HG03469 (cell line): ENCODE measurements at regions not wholly inside any gene's neighbourhood (a gene's known extent, or its start where the extent isn't known, plus 50 kb on each side); places are given as distances from the start of the nearest gene placed in this dataset.

Experiments
- ATAC-seq: cut with Tn5 transposase; IDR thresholded peaks from one replicate; pipeline ENCODE4 v1.9.1; 2021; ENCODE audit warnings: mild to moderate bottlenecking, moderate library complexity, moderate number of reproducible peaks; ENCODE audit not compliant: unreplicated experiment

- no peak for ATAC-seq
Observed at GRCh38 chr1:8267307-8267706, 50.6 kb upstream of the SLC45A1 start.

- no peak for ATAC-seq
Observed at GRCh38 chr1:8266436-8267165, 51.3 kb upstream of the SLC45A1 start.

- no peak for ATAC-seq
Observed at GRCh38 chr1:8263791-8264190, 54.1 kb upstream of the SLC45A1 start.

- ATAC-seq, result no peak
Observed at GRCh38 chr1:8261398-8261762, 56.5 kb upstream of the SLC45A1 start.

GRCh38 chr1:8259498-8260290, 58.2 kb upstream of the SLC45A1 start:
- ATAC-seq, result no peak

- ATAC-seq, result no peak
Observed at GRCh38 chr1:8257621-8258020, 60.3 kb upstream of the SLC45A1 start.

GRCh38 chr1:8256321-8256720, 61.6 kb upstream of the SLC45A1 start:
- no peak for ATAC-seq

GRCh38 chr1:8255712-8256111, 62.2 kb upstream of the SLC45A1 start:
- no peak for ATAC-seq

- ATAC-seq, result no peak
Observed at GRCh38 chr1:8252266-8252951, 65.5 kb upstream of the SLC45A1 start.

GRCh38 chr1:8251635-8252034, 66.3 kb upstream of the SLC45A1 start:
- no peak for ATAC-seq

- no peak for ATAC-seq
Observed at GRCh38 chr1:8249838-8250237, 68.1 kb upstream of the SLC45A1 start.

GRCh38 chr1:8247811-8248436, 70.0 kb upstream of the SLC45A1 start:
- ATAC-seq, result no peak

GRCh38 chr1:8244304-8244703, 73.6 kb upstream of the SLC45A1 start:
- no peak for ATAC-seq

GRCh38 chr1:8242498-8242897, 75.4 kb upstream of the SLC45A1 start:
- ATAC-seq, result no peak

- no peak for ATAC-seq
Observed at GRCh38 chr1:8241417-8242014, 76.4 kb upstream of the SLC45A1 start.

- no peak for ATAC-seq
Observed at GRCh38 chr1:8239306-8240023, 78.4 kb upstream of the SLC45A1 start.

GRCh38 chr1:8239039-8239305, 78.9 kb upstream of the SLC45A1 start:
- ATAC-seq, result no peak

GRCh38 chr1:8238141-8239038, 79.5 kb upstream of the SLC45A1 start:
- no peak for ATAC-seq

- no peak for ATAC-seq
Observed at GRCh38 chr1:8232036-8232757, 85.7 kb upstream of the SLC45A1 start.
